ENCODE measurements at regions not wholly inside any gene's neighbourhood (a gene's known extent, or its start where the extent isn't known, plus 50 kb on each side); places are given as distances from the start of the nearest gene placed in this dataset.
"Not testable (repeated sequence)": the region's sequence is repeated elsewhere in the genome, so short reads cannot be mapped to it uniquely, and the experiment has no call there.

GRCh38 chr5:23437011-23437410 lies 70.4 kb upstream of the PRDM9 start:
- Histone ChIP-seq H3K9me3 (ENCODE audit: control insufficient read depth, insufficient read depth, low read length) (no peaks in the 10 kb centered on the region), H3K4me3 (ENCODE audit: low read length) (no peak overlapping the region), H4K20me1 (ENCODE audit: control insufficient read depth, insufficient read depth, low read depth, low read length) (no peaks in the 10 kb centered on the region), H3F3A (ENCODE audit: control insufficient read depth, insufficient read depth) (no peaks in the 10 kb centered on the region), H3K79me2 (ENCODE audit: control insufficient read depth, low read length) (no peaks in the 10 kb centered on the region), H3K27me3 (ENCODE audit: control insufficient read depth, low read length) (no peaks in the 10 kb centered on the region), H3K36me3 (ENCODE audit: control insufficient read depth, low read length) (no peaks in the 10 kb centered on the region), H3K4me1 (ENCODE audit: control insufficient read depth, low read length) (no peaks in the 10 kb centered on the region), H3K27ac (ENCODE audit: low read depth, low read length) (no peak overlapping the region), H3K4me2 (ENCODE audit: low read length) (no peak overlapping the region), H3K9me2 (replicated peaks; ENCODE audit: control insufficient read depth, low read length) (no peaks in the 10 kb centered on the region)
- no peak for TF ChIP-seq EZH2phosphoT487 (IDR thresholded peaks at IDR 0.05; ENCODE audit: borderline replicate concordance, low read length)
- no peak for TF ChIP-seq CTCF (IDR thresholded peaks at IDR 0.05; ENCODE audit: low read depth, low read length, poor library complexity, severe bottlenecking)

GRCh38 chr5:23433534-23434315 lies 73.7 kb upstream of the PRDM9 start:
- Histone ChIP-seq H3K27me3 (ENCODE audit: control insufficient read depth, low read length) (no peaks in the 10 kb centered on the region), H3K4me2 (ENCODE audit: low read length) (no peak overlapping the region), H4K20me1 (ENCODE audit: control insufficient read depth, insufficient read depth, low read depth, low read length) (no peaks in the 10 kb centered on the region), H3F3A (ENCODE audit: control insufficient read depth, insufficient read depth) (no peaks in the 10 kb centered on the region), H3K36me3 (ENCODE audit: control insufficient read depth, low read length) (no peaks in the 10 kb centered on the region), H3K9me3 (ENCODE audit: control insufficient read depth, insufficient read depth, low read length) (no peaks in the 10 kb centered on the region), H3K27ac (ENCODE audit: low read depth, low read length) (no peak overlapping the region), H3K4me3 (ENCODE audit: low read length) (no peak overlapping the region), H3K9me2 (replicated peaks; ENCODE audit: control insufficient read depth, low read length) (no peaks in the 10 kb centered on the region), H3K4me1 (ENCODE audit: control insufficient read depth, low read length) (no peaks in the 10 kb centered on the region), H3K79me2 (ENCODE audit: control insufficient read depth, low read length) (no peaks in the 10 kb centered on the region)
- TF ChIP-seq EZH2phosphoT487 (IDR thresholded peaks at IDR 0.05; ENCODE audit: borderline replicate concordance, low read length) = no peak
- TF ChIP-seq CTCF (IDR thresholded peaks at IDR 0.05; ENCODE audit: low read depth, low read length, poor library complexity, severe bottlenecking) = no peak

- Histone ChIP-seq H3K4me1 (ENCODE audit: control insufficient read depth, low read length) (no peaks in the 10 kb centered on the region), H3K9me3 (ENCODE audit: control insufficient read depth, insufficient read depth, low read length) (no peaks in the 10 kb centered on the region; the same call in 1 of the 2 replicates), H4K20me1 (ENCODE audit: control insufficient read depth, insufficient read depth, low read depth, low read length) (no peaks in the 10 kb centered on the region), H3K4me3 (ENCODE audit: low read length) (no peak overlapping the region), H3K27me3 (ENCODE audit: control insufficient read depth, low read length) (no peaks in the 10 kb centered on the region), H3F3A (ENCODE audit: control insufficient read depth, insufficient read depth) (no peaks in the 10 kb centered on the region), H3K27ac (ENCODE audit: low read depth, low read length) (no peak overlapping the region), H3K36me3 (ENCODE audit: control insufficient read depth, low read length) (no peaks in the 10 kb centered on the region), H3K4me2 (ENCODE audit: low read length) (no peak overlapping the region), H3K9me2 (replicated peaks; ENCODE audit: control insufficient read depth, low read length) (no peaks in the 10 kb centered on the region), H3K79me2 (ENCODE audit: control insufficient read depth, low read length) (no peaks in the 10 kb centered on the region)
- TF ChIP-seq EZH2phosphoT487 (IDR thresholded peaks at IDR 0.05; ENCODE audit: borderline replicate concordance, low read length) (no peak), CTCF (IDR thresholded peaks at IDR 0.05; ENCODE audit: low read depth, low read length, poor library complexity, severe bottlenecking) (no peak)
Observed at GRCh38 chr5:23428705-23429104, 78.7 kb upstream of the PRDM9 start.

- H3K9me2 ChIP-seq (replicated peaks; ENCODE audit: control insufficient read depth, low read length); H3K79me2 ChIP-seq (ENCODE audit: control insufficient read depth, low read length); H3K4me2 ChIP-seq (ENCODE audit: low read length); H3F3A ChIP-seq (ENCODE audit: control insufficient read depth, insufficient read depth); H4K20me1 ChIP-seq (ENCODE audit: control insufficient read depth, insufficient read depth, low read depth, low read length); H3K4me1 ChIP-seq (ENCODE audit: control insufficient read depth, low read length); H3K9me3 ChIP-seq (ENCODE audit: control insufficient read depth, insufficient read depth, low read length); H3K4me3 ChIP-seq (ENCODE audit: low read length); H3K36me3 ChIP-seq (ENCODE audit: control insufficient read depth, low read length); H3K27ac ChIP-seq (ENCODE audit: low read depth, low read length); H3K27me3 ChIP-seq (ENCODE audit: control insufficient read depth, low read length): not testable (repeated sequence)
Observed at GRCh38 chr5:23420214-23420613, 87.2 kb upstream of the PRDM9 start.

All from DOHH2 (cell line).